Thoracic aorta (tissue), 2 donors: ENCODE measurements at regions not wholly inside any gene's neighbourhood (a gene's known extent, or its start where the extent isn't known, plus 50 kb on each side); places are given as distances from the start of the nearest gene placed in this dataset.

Experiments used
- ATAC-seq: fragments of 150-250 bp; one replicate; pipeline ENCODE4 v1.8.0; 2017; ENCODE audit warnings: low read depth; ENCODE audit not compliant: insufficient number of reproducible peaks, low FRiP score
- DNase-seq: peaks from one replicate; pipeline ENCODE4 v3.0.0-alpha.2; 2020; ENCODE audit warnings: low spot score
- H3K27ac ChIP-seq, 2 donors: fragments of 200-600 bp; sonication (generic); 1 replicate in 1 of 2; 2 replicates in 1 of 2; pipeline ENCODE4 v1.5.1; 2016; ENCODE audit warnings: mild to moderate bottlenecking in 2 of 2, moderate library complexity in 2 of 2
- H3K27me3 ChIP-seq: fragments of 200-600 bp; sonication (generic); replicated peaks from 2 replicates; pipeline ENCODE4 v1.6.0; 2016; ENCODE audit warnings: mild to moderate bottlenecking; ENCODE audit not compliant: insufficient read depth
- H3K36me3 ChIP-seq: fragments of 200-600 bp; sonication (generic); one replicate; pipeline ENCODE4 v1.5.1; 2016
- H3K4me1 ChIP-seq, 2 donors: fragments of 200-600 bp; sonication (generic); 1 replicate in 1 of 2; 2 replicates in 1 of 2; pipeline versions ENCODE4 v1.5.1 to v1.6.0; 2016; ENCODE audit warnings: low read depth in 2 of 2, mild to moderate bottlenecking in 1 of 2; ENCODE audit not compliant: control insufficient read depth in 1 of 2
- H3K4me3 ChIP-seq: fragments of 200-600 bp; sonication (generic); 2 replicates; pipeline ENCODE4 v1.5.1; 2016; ENCODE audit warnings: mild to moderate bottlenecking
- H3K9me3 ChIP-seq: fragments of 200-600 bp; sonication (generic); 2 replicates; pipeline ENCODE4 v1.5.1; 2016
- TF ChIP-seq, protein P1 (sequence below): fragments of 200-600 bp; sonication (generic); IDR thresholded peaks from one replicate; pipeline ENCODE4 v1.5.1; 2019; ENCODE audit warnings: antibody characterized with exemption

DNA sequence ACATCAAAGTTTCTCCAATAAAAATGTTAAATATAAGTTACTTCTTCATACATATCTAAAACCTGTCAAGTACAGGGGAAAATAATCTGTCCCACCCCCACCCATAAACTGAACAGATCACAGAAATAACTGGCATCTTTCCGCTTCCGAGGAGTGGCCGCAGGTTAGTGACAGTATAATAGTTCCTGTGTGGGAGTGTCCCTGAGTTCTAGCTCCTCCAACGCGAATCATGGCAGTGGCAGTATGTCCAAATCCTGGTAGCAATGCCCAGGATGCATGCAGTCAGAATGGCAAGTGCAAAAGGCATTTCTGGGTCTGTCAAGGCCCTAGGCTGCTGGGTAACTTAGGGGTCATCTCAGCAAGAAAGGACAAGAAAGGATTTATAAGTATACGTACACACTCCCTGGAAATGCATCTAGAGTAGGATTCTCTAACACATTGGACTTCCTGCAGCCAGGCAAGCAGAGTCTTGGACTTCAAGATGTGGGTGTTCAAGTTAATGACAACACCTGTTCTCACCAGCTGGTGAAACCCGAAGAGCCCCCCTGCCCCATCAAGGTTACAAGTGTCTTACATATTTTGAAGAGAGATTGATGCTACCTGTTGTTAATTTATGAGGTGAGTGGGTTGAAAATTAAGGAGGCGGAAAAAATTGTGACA is 94.4 kb upstream of the COL1A2 start:
- Histone ChIP-seq H3K4me1 (peaks cover 45 to 87% of the 10 kb centered on the region in 2 donors), H3K36me3 (no peaks in the 10 kb centered on the region), H3K27me3 (no peaks in the 10 kb centered on the region), H3K27ac (peak overlapping the region; percentile 88 to 93), H3K4me3 (no peak overlapping the region), H3K9me3 (no peaks in the 10 kb centered on the region)
- TF ChIP-seq, protein P1, sequence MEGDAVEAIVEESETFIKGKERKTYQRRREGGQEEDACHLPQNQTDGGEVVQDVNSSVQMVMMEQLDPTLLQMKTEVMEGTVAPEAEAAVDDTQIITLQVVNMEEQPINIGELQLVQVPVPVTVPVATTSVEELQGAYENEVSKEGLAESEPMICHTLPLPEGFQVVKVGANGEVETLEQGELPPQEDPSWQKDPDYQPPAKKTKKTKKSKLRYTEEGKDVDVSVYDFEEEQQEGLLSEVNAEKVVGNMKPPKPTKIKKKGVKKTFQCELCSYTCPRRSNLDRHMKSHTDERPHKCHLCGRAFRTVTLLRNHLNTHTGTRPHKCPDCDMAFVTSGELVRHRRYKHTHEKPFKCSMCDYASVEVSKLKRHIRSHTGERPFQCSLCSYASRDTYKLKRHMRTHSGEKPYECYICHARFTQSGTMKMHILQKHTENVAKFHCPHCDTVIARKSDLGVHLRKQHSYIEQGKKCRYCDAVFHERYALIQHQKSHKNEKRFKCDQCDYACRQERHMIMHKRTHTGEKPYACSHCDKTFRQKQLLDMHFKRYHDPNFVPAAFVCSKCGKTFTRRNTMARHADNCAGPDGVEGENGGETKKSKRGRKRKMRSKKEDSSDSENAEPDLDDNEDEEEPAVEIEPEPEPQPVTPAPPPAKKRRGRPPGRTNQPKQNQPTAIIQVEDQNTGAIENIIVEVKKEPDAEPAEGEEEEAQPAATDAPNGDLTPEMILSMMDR: no peak
- DNase-seq: no peak
- ATAC-seq: no peak

DNA sequence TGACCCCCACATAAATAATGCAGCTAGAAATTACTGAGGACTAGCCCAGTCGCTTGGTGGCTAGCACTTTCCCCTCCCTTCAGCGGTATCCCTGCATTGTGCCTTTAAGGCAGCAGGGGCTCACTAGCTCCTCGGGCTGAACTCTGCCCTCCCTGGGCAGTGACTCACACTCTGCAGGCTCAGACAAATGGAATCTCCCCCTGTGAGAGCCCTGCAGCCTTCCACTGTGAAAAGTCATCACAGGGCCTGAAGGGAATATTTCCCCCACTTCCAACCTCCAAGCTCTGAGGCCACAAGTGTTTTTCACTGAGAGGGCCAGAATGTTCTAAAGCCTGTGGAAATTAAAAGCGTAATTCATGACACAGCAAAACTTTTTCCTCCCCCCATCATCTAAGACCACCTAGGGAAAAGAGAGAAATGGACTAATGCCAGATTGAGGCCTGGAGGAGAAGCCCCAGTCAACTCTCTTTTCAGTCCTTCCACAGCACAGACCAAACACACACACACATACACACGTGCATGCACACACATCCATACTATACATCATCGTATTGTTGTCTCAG is 93.6 kb upstream of the COL1A2 start:
- TF ChIP-seq, protein P1: no peak
- DNase-seq (peak; percentile 63), ATAC-seq (peak; percentile 63)
- Histone ChIP-seq H3K36me3 (no peaks in the 10 kb centered on the region), H3K9me3 (no peaks in the 10 kb centered on the region), H3K27me3 (no peaks in the 10 kb centered on the region), H3K27ac (peak overlapping the region; percentile 88 to 93), H3K4me1 (peaks cover 41 to 80% of the 10 kb centered on the region in 2 donors), H3K4me3 (no peak overlapping the region)

DNA sequence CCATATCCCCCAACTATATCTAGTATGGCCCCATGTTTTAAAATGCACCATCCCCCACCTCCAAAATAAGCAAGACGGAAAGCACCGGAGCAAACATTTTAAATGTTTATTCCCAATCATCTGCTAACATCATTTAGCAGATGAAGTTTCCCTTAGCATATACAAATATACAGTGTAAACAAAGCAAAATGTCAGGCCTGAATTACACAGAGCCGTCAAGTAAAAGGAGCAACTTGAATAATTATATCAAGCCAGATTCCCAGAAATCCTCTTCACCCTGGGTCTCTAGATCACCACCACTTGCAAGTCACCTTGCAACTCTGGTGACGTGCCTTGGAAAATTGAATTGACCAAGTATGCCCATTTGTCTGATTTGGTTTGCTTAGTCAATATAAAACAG is 91.6 kb upstream of the COL1A2 start:
- H3K27ac ChIP-seq: peak overlapping the region; percentile 88 to 93
- ATAC-seq (no peak), DNase-seq (no peak)
- TF ChIP-seq, protein P1: no peak
- H3K4me3 ChIP-seq: peak overlapping the region; percentile 46
- no peaks in the 10 kb centered on the region for H3K9me3 ChIP-seq
- no peaks in the 10 kb centered on the region for H3K27me3 ChIP-seq
- H3K4me1 ChIP-seq: peaks cover 36 to 64% of the 10 kb centered on the region in 2 donors
- no peaks in the 10 kb centered on the region for H3K36me3 ChIP-seq

DNA sequence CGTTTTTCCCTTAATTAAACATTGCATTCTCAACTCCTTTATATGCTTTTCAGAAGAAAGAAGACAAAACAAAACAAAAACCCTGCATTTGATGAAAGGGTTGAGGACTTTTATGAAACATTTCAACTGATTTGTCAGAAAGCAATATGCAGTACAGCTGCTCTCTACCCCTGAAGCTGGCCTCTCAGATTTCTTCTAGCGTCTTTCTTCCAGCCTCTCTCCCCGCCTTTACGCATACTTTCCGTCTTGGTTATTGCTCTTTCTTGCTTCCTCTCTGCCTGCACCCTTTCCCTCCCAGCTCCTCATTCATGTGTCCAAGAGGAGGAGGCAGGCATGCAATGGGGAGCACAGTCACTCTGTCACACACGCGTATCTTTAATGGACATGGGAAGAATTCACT is 91.0 kb upstream of the COL1A2 start:
- DNase-seq (no peak), ATAC-seq (no peak)
- Histone ChIP-seq H3K4me1 (peaks cover 32 to 58% of the 10 kb centered on the region in 2 donors), H3K9me3 (no peaks in the 10 kb centered on the region), H3K27me3 (no peaks in the 10 kb centered on the region), H3K4me3 (peak overlapping the region; percentile 46), H3K27ac (peak overlapping the region; percentile 88 to 93), H3K36me3 (no peaks in the 10 kb centered on the region)
- TF ChIP-seq, protein P1: no peak

DNA sequence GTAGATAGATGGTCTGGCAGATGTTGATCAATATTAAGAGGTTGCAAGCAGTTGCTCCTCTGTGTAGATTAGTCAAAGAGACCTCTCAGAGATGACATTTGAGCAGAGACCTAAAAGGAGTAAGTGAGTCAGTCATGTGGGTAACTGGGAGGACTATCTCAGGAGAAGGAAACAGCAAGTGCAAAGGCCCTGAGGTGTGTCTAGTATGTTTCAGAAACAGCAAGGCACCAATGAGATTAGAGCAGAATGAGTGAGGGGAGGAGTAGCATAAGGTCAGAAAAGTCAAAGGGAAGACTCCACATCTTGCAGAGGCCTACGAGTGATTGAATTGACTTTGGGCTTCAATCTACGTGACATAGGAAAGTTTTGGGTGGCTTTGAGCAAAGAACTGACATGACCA is 89.8 kb upstream of the COL1A2 start:
- ATAC-seq (no peak), DNase-seq (no peak)
- no peaks in the 10 kb centered on the region for H3K36me3 ChIP-seq
- no peaks in the 10 kb centered on the region for H3K27me3 ChIP-seq
- no peaks in the 10 kb centered on the region for H3K9me3 ChIP-seq
- TF ChIP-seq, protein P1: no peak
- H3K4me3 ChIP-seq: no peak overlapping the region
- peaks cover 32 to 48% of the 10 kb centered on the region in 2 donors for H3K4me1 ChIP-seq
- H3K27ac ChIP-seq: peak overlapping the region; percentile 13 to 93
